Stimulated activated CD4-positive, alpha-beta T cell treated with anti-CD3 and anti-CD28 coated beads, Interleukin-4, amount 100 ng/mL, for 1 hour (primary cell): ENCODE measurements at regions not wholly inside any gene's neighbourhood (a gene's known extent, or its start where the extent isn't known, plus 50 kb on each side); places are given as distances from the start of the nearest gene placed in this dataset.
"Not testable (repeated sequence)": the region's sequence is repeated elsewhere in the genome, so short reads cannot be mapped to it uniquely, and the experiment has no call there.

Source experiments
- DNase-seq: peaks from one replicate; pipeline ENCODE4 v3.0.0-alpha.2; 2020

- DNase-seq = no peak
These were observed 499.1 kb downstream of the MN1 start for GRCh38 chr22:27302501-27302900.

- no peak for DNase-seq
These were observed 497.8 kb downstream of the MN1 start for GRCh38 chr22:27303718-27304117.

GRCh38 chr22:27306771-27307170 is 494.8 kb downstream of the MN1 start:
- no peak for DNase-seq

- DNase-seq = no peak
These were observed 493.9 kb downstream of the MN1 start for GRCh38 chr22:27307545-27308247.

- DNase-seq = no peak
These were observed 493.0 kb downstream of the MN1 start for GRCh38 chr22:27308513-27308912.

GRCh38 chr22:27309697-27310096 is 491.9 kb downstream of the MN1 start:
- no peak for DNase-seq

GRCh38 chr22:27310966-27311697 is 490.4 kb downstream of the MN1 start:
- no peak for DNase-seq

GRCh38 chr22:27311698-27312550 is 489.6 kb downstream of the MN1 start:
- no peak for DNase-seq

GRCh38 chr22:27312565-27312964 is 489.0 kb downstream of the MN1 start:
- DNase-seq = no peak

GRCh38 chr22:27312966-27313855 is 488.3 kb downstream of the MN1 start:
- no peak for DNase-seq

GRCh38 chr22:27314276-27314807 is 487.2 kb downstream of the MN1 start:
- no peak for DNase-seq

- DNase-seq = no peak
These were observed 485.7 kb downstream of the MN1 start for GRCh38 chr22:27315833-27316232.

- no peak for DNase-seq
These were observed 484.5 kb downstream of the MN1 start for GRCh38 chr22:27317096-27317495.

- no peak for DNase-seq
These were observed 483.6 kb downstream of the MN1 start for GRCh38 chr22:27317971-27318428.

- no peak for DNase-seq
These were observed 483.0 kb downstream of the MN1 start for GRCh38 chr22:27318516-27318915.

GRCh38 chr22:27323661-27324060 is 477.9 kb downstream of the MN1 start:
- DNase-seq = no peak

GRCh38 chr22:27324908-27325307 is 476.6 kb downstream of the MN1 start:
- DNase-seq = not testable (repeated sequence)

GRCh38 chr22:27327497-27327896 is 474.1 kb downstream of the MN1 start:
- no peak for DNase-seq

GRCh38 chr22:27327981-27328721 is 473.4 kb downstream of the MN1 start:
- DNase-seq = no peak

GRCh38 chr22:27329131-27329850 is 472.3 kb downstream of the MN1 start:
- DNase-seq = no peak
